Prostate gland (tissue), 2 donors: ENCODE measurements at regions not wholly inside any gene's neighbourhood (a gene's known extent, or its start where the extent isn't known, plus 50 kb on each side); places are given as distances from the start of the nearest gene placed in this dataset.

Experiments used
- CTCF ChIP-seq, 4 experiments: fragments of 200-600 bp in 2 of 4; fragments of 450-650 bp in 2 of 4; sonication (generic) in 2 of 4; IDR thresholded peaks; 1 replicate in 3 of 4; 2 replicates in 1 of 4; pipeline ENCODE4 v1.5.1; 2016 to 2019; ENCODE audit warnings: antibody characterized with exemption in 4 of 4, mild to moderate bottlenecking in 2 of 4, moderate library complexity in 2 of 4
- POLR2AphosphoS5 ChIP-seq: sonication (generic); formaldehyde crosslinking; IDR thresholded peaks from one replicate; pipeline ENCODE4 v1.6.1; 2017; ENCODE audit warnings: antibody characterized with exemption

- TF ChIP-seq CTCF (IDR thresholded peaks at IDR 0.05) (no peak), POLR2AphosphoS5 (no peak)
These were observed 89.6 kb upstream of the TBC1D5 start for GRCh38 chr3:17832016-17832415.
